HepG2 (cell line): ENCODE measurements at regions not wholly inside any gene's neighbourhood (a gene's known extent, or its start where the extent isn't known, plus 50 kb on each side); places are given as distances from the start of the nearest gene placed in this dataset.

Experiments used
- ISL2 ChIP-seq: sonication (generic); formaldehyde crosslinking; IDR thresholded peaks from 2 replicates; pipeline ENCODE4 v1.5.0; 2020; ENCODE audit warnings: missing genetic modification reagents
- MIXL1 ChIP-seq: IDR thresholded peaks from 2 replicates; pipeline ENCODE4 v1.6.1; 2016
- SALL1 ChIP-seq: sonication (generic); formaldehyde crosslinking; IDR thresholded peaks from 2 replicates; pipeline ENCODE4 v1.8.0; 2022; ENCODE audit warnings: mild to moderate bottlenecking, missing genetic modification reagents
- TIGD3 ChIP-seq: sonication (generic); formaldehyde crosslinking; IDR thresholded peaks from 2 replicates; pipeline ENCODE4 v1.5.1; 2020; ENCODE audit warnings: mild to moderate bottlenecking, missing genetic modification reagents, borderline replicate concordance
- ZNF512B ChIP-seq: sonication (generic); formaldehyde crosslinking; IDR thresholded peaks from 2 replicates; pipeline ENCODE4 v1.5.1; 2020; ENCODE audit warnings: missing genetic modification reagents, mild to moderate bottlenecking, borderline replicate concordance
- ZNF646 ChIP-seq: sonication (generic); formaldehyde crosslinking; IDR thresholded peaks from 2 replicates; pipeline ENCODE4 v1.9.0; 2021; ENCODE audit warnings: mild to moderate bottlenecking, missing genetic modification reagents
- ZNF800 ChIP-seq: sonication (generic); formaldehyde crosslinking; IDR thresholded peaks from 2 replicates; pipeline ENCODE4 v1.4.0; 2020; ENCODE audit warnings: missing genetic modification reagents
- ZSCAN9 ChIP-seq: IDR thresholded peaks from 2 replicates; pipeline ENCODE4 v1.6.1; 2016; ENCODE audit warnings: borderline replicate concordance

GRCh38 chr6:139754898-139755775, 380.7 kb upstream of the CITED2 start (continued):
- TF ChIP-seq TIGD3 (CRISPR knock-in tag) = no peak
- peak; percentile 63; the same call in 1 of the 2 replicates for TF ChIP-seq MIXL1 (CRISPR knock-in tag)
- TF ChIP-seq ZNF646 (CRISPR knock-in tag) = peak; percentile 78
- TF ChIP-seq ISL2 = peak; percentile 40; the same call in 1 of the 2 replicates
- no peak for TF ChIP-seq ZNF512B (CRISPR knock-in tag)
- peak; percentile 40; the same call in 1 of the 2 replicates for TF ChIP-seq SALL1 (CRISPR knock-in tag)
- TF ChIP-seq ZSCAN9 (CRISPR knock-in tag) = 0 out of 2 replicates have a peak, but pooled peaks have one; percentile 19
- TF ChIP-seq ZNF800 (CRISPR knock-in tag) = 0 out of 2 replicates have a peak, but pooled peaks have one; percentile 40
